ENCODE measurements at regions not wholly inside any gene's neighbourhood (a gene's known extent, or its start where the extent isn't known, plus 50 kb on each side); places are given as distances from the start of the nearest gene placed in this dataset.

GRCh38 chr7:79646278-79646677 lies 192.8 kb upstream of the MAGI2 start:
- no peak for TF ChIP-seq TAF1 (IDR thresholded peaks at IDR 0.05; ENCODE audit: borderline replicate concordance, low read depth, low read length)
- no peak for TF ChIP-seq POLR2A (IDR thresholded peaks at IDR 0.05; ENCODE audit: low read depth, low read length)

All from GM12892 (cell line).